ENCODE measurements at regions not wholly inside any gene's neighbourhood (a gene's known extent, or its start where the extent isn't known, plus 50 kb on each side); places are given as distances from the start of the nearest gene placed in this dataset.

- CTCF ChIA-PET, result no interaction called here
- no peaks in the 10 kb centered on the region for H3K27me3 Mint-ChIP-seq
- H3K4me3 ChIP-seq (ENCODE audit: low read length), result no peak overlapping the region
Measured at GRCh38 chr1:82503822-82504221, 703.1 kb downstream of the ADGRL2 start.

DNA sequence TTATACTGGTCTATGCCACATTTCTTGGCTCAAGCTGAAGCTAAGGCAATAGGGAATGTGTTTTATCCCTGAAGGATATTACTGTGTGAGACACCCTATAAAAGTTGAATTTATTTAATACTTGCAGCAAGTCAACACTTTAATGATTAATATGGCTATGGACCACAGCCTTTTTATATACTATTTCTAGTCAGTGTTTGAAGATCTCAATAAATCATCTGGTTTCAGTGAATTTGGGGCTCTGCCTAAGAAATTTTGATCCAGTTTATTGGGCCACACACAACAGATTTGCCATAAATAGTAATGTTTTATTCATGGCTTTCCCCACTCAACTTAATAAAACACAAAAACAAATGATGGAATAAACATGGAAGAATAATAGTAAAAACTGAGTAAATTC lies 698.3 kb downstream of the ADGRL2 start:
- CTCF ChIA-PET, result no interaction called here
- H3K4me1 Mint-ChIP-seq (ENCODE audit: low read depth), result no peaks in the 10 kb centered on the region
- Histone ChIP-seq H3K9me3 (ENCODE audit: control insufficient read depth in 1 of 2, insufficient read depth in 1 of 2, low read length in 2 of 2) (peaks cover 0 to 4% of the 10 kb centered on the region in 2 experiments), H3K27ac (ENCODE audit: low read depth in 1 of 2, low read length in 2 of 2) (no peak overlapping the region), H3K27me3 (ENCODE audit: control insufficient read depth in 1 of 2, insufficient read depth in 2 of 2, low read length in 2 of 2) (no peaks in the 10 kb centered on the region), H3K4me3 (ENCODE audit: low read length) (no peak overlapping the region), H3K36me3 (ENCODE audit: insufficient read depth, low read length) (no peaks in the 10 kb centered on the region), H3K4me1 (ENCODE audit: insufficient read depth, low read length) (no peaks in the 10 kb centered on the region)
- H3K27me3 Mint-ChIP-seq, result no peaks in the 10 kb centered on the region
- no peaks in the 10 kb centered on the region for H3K36me3 Mint-ChIP-seq (ENCODE audit: low read depth)
- DNase-seq, result no peak
- no peak overlapping the region for H3K27ac Mint-ChIP-seq
- TF ChIP-seq, protein P1, sequence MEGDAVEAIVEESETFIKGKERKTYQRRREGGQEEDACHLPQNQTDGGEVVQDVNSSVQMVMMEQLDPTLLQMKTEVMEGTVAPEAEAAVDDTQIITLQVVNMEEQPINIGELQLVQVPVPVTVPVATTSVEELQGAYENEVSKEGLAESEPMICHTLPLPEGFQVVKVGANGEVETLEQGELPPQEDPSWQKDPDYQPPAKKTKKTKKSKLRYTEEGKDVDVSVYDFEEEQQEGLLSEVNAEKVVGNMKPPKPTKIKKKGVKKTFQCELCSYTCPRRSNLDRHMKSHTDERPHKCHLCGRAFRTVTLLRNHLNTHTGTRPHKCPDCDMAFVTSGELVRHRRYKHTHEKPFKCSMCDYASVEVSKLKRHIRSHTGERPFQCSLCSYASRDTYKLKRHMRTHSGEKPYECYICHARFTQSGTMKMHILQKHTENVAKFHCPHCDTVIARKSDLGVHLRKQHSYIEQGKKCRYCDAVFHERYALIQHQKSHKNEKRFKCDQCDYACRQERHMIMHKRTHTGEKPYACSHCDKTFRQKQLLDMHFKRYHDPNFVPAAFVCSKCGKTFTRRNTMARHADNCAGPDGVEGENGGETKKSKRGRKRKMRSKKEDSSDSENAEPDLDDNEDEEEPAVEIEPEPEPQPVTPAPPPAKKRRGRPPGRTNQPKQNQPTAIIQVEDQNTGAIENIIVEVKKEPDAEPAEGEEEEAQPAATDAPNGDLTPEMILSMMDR (IDR thresholded peaks at IDR 0.05), result no peak
- peaks cover 13% of the 10 kb centered on the region for H3K9me3 Mint-ChIP-seq
- intact Hi-C loops (cut with DNase I, micrococcal nuclease), result no loop called here
- POLR2A ChIA-PET, result no interaction called here
- ATAC-seq (ENCODE audit: poor library complexity), result no peak
- H3K4me3 Mint-ChIP-seq, result no peak overlapping the region

More at GRCh38 chr1:82503822-82504221, 703.1 kb downstream of the ADGRL2 start:
- Mint-ChIP-seq H3K27ac (no peak overlapping the region), H3K4me3 (no peak overlapping the region), H3K4me1 (ENCODE audit: low read depth) (no peaks in the 10 kb centered on the region), H3K36me3 (ENCODE audit: low read depth) (no peaks in the 10 kb centered on the region), H3K9me3 (no peaks in the 10 kb centered on the region)
- DNase-seq, result no peak
- no peaks in the 10 kb centered on the region for H3K27me3 ChIP-seq (ENCODE audit: control insufficient read depth in 1 of 2, insufficient read depth in 2 of 2, low read length in 2 of 2)
- peaks cover 0 to 4% of the 10 kb centered on the region in 2 experiments for H3K9me3 ChIP-seq (ENCODE audit: control insufficient read depth in 1 of 2, insufficient read depth in 1 of 2, low read length in 2 of 2)
- POLR2A ChIA-PET, result no interaction called here
- no peak for ATAC-seq (ENCODE audit: poor library complexity)
- H3K4me1 ChIP-seq (ENCODE audit: insufficient read depth, low read length), result no peaks in the 10 kb centered on the region
- TF ChIP-seq, protein P1 (IDR thresholded peaks at IDR 0.05), result no peak
- H3K27ac ChIP-seq (ENCODE audit: low read depth in 1 of 2, low read length in 2 of 2), result no peak overlapping the region
- H3K36me3 ChIP-seq (ENCODE audit: insufficient read depth, low read length), result no peaks in the 10 kb centered on the region
- intact Hi-C loops (cut with DNase I, micrococcal nuclease), result no loop called here

GRCh38 chr1:82494117-82494516 lies 693.4 kb downstream of the ADGRL2 start:
- intact Hi-C loops (cut with DNase I, micrococcal nuclease), result no loop called here
- no peaks in the 10 kb centered on the region for H3K4me1 ChIP-seq (ENCODE audit: insufficient read depth, low read length)
- H3K9me3 ChIP-seq (ENCODE audit: control insufficient read depth in 1 of 2, insufficient read depth in 1 of 2, low read length in 2 of 2), result peaks cover 0 to 4% of the 10 kb centered on the region in 2 experiments
- H3K27me3 Mint-ChIP-seq, result no peaks in the 10 kb centered on the region
- ATAC-seq (ENCODE audit: poor library complexity), result no peak
- TF ChIP-seq, protein P1 (IDR thresholded peaks at IDR 0.05), result no peak
- H3K27ac ChIP-seq (ENCODE audit: low read depth in 1 of 2, low read length in 2 of 2), result no peak overlapping the region
- H3K27ac Mint-ChIP-seq, result no peak overlapping the region
- H3K4me3 Mint-ChIP-seq, result no peak overlapping the region
- H3K36me3 ChIP-seq (ENCODE audit: insufficient read depth, low read length), result no peaks in the 10 kb centered on the region
- ChIA-PET POLR2A (no interaction called here), CTCF (no interaction called here)
- no peaks in the 10 kb centered on the region for H3K4me1 Mint-ChIP-seq (ENCODE audit: low read depth)
- no peaks in the 10 kb centered on the region for H3K27me3 ChIP-seq (ENCODE audit: control insufficient read depth in 1 of 2, insufficient read depth in 2 of 2, low read length in 2 of 2)
- DNase-seq, result no peak
- H3K4me3 ChIP-seq (ENCODE audit: low read length), result no peak overlapping the region
- H3K36me3 Mint-ChIP-seq (ENCODE audit: low read depth), result no peaks in the 10 kb centered on the region
- H3K9me3 Mint-ChIP-seq, result peaks cover 13% of the 10 kb centered on the region
